ENCODE measurements at regions not wholly inside any gene's neighbourhood (a gene's known extent, or its start where the extent isn't known, plus 50 kb on each side); places are given as distances from the start of the nearest gene placed in this dataset.

DNA sequence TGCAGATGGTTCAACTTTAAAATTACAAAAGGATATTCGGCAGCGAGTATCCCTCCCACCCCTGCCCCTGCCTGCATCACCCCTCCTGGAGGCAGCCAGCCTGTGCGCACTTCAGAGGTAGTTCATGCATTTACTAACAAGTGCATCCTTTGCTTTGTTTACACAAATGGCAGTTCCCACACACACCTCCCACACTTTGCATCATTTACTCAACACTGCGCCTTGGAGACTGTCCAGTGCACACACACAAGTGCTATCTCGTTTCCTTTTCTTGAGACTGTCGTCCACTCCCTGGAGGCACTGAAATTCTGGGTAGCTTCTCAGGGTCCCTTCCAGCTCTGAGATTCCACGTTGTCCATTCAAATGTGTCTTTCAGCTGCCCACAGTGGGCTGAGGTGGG is 53.1 kb upstream of the VSX1 start:
- Histone ChIP-seq H3K36me3 (replicated peaks in 1 of 2; ENCODE audit: control insufficient read depth in 1 of 2, insufficient read depth in 2 of 2, low read length in 2 of 2) (no peaks in the 10 kb centered on the region), H3K4me1 (ENCODE audit: control insufficient read depth in 1 of 2, insufficient read depth in 2 of 2, low read length in 2 of 2) (no peaks in the 10 kb centered on the region), H3K9ac (ENCODE audit: insufficient read depth, low read length, poor library complexity, severe bottlenecking) (no peak overlapping the region), H2AFZ (ENCODE audit: insufficient read depth, low read depth, low read length, poor library complexity, severe bottlenecking) (no peak overlapping the region), H3K9me3 (replicated peaks in 1 of 2; ENCODE audit: control insufficient read depth in 1 of 2, insufficient read depth in 1 of 2, low read length in 2 of 2) (peaks cover 0 to 4% of the 10 kb centered on the region in 2 donors), H3K4me2 (replicated peaks; ENCODE audit: extremely low read depth, low read length, poor library complexity, severe bottlenecking) (no peak overlapping the region), H3K27ac (ENCODE audit: low read depth in 1 of 2, low read length in 2 of 2) (no peak overlapping the region), H3K4me3 (replicated peaks in 1 of 3; ENCODE audit: low read depth in 2 of 3, low read length in 3 of 3) (no peak overlapping the region), H3K79me2 (ENCODE audit: insufficient read depth, low read length) (no peaks in the 10 kb centered on the region), H3K27me3 (ENCODE audit: control insufficient read depth in 2 of 2, insufficient read depth in 2 of 2, low read length in 2 of 2) (no peaks in the 10 kb centered on the region), H4K20me1 (ENCODE audit: insufficient read depth, low read length) (no peaks in the 10 kb centered on the region)
- H3K27me3 Mint-ChIP-seq (ENCODE audit: low read depth in 3 of 3): peaks cover 3 to 8% (median 4%) of the 10 kb centered on the region in 3 donors
- H3K4me1 Mint-ChIP-seq: no peaks in the 10 kb centered on the region
- no peaks in the 10 kb centered on the region for H3K36me3 Mint-ChIP-seq
- intact Hi-C loops (cut with micrococcal nuclease): no loop called here
- 86% methylated on average over 5 of the region's 7 CpGs for WGBS (ENCODE audit: insufficient coverage)
- no peak overlapping the region for H3K27ac Mint-ChIP-seq
- H3K9me3 Mint-ChIP-seq: peaks cover 0 to 3% (median 0%) of the 10 kb centered on the region in 7 donors
- TF ChIP-seq, protein P1, sequence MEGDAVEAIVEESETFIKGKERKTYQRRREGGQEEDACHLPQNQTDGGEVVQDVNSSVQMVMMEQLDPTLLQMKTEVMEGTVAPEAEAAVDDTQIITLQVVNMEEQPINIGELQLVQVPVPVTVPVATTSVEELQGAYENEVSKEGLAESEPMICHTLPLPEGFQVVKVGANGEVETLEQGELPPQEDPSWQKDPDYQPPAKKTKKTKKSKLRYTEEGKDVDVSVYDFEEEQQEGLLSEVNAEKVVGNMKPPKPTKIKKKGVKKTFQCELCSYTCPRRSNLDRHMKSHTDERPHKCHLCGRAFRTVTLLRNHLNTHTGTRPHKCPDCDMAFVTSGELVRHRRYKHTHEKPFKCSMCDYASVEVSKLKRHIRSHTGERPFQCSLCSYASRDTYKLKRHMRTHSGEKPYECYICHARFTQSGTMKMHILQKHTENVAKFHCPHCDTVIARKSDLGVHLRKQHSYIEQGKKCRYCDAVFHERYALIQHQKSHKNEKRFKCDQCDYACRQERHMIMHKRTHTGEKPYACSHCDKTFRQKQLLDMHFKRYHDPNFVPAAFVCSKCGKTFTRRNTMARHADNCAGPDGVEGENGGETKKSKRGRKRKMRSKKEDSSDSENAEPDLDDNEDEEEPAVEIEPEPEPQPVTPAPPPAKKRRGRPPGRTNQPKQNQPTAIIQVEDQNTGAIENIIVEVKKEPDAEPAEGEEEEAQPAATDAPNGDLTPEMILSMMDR (IDR thresholded peaks at IDR 0.05): no peak
- H3K4me3 Mint-ChIP-seq: no peak overlapping the region
- DNase-seq: no peak

GRCh38 chr20:25136056-25136455 is 54.1 kb upstream of the VSX1 start:
- Histone ChIP-seq H3K4me3 (replicated peaks in 1 of 3; ENCODE audit: low read depth in 2 of 3, low read length in 3 of 3) (no peak overlapping the region), H3K79me2 (ENCODE audit: insufficient read depth, low read length) (no peaks in the 10 kb centered on the region), H3K9ac (ENCODE audit: insufficient read depth, low read length, poor library complexity, severe bottlenecking) (no peak overlapping the region), H3K27me3 (ENCODE audit: control insufficient read depth in 2 of 2, insufficient read depth in 2 of 2, low read length in 2 of 2) (no peaks in the 10 kb centered on the region), H3K4me1 (ENCODE audit: control insufficient read depth in 1 of 2, insufficient read depth in 2 of 2, low read length in 2 of 2) (no peaks in the 10 kb centered on the region), H3K9me3 (replicated peaks in 1 of 2; ENCODE audit: control insufficient read depth in 1 of 2, insufficient read depth in 1 of 2, low read length in 2 of 2) (no peaks in the 10 kb centered on the region), H3K36me3 (replicated peaks in 1 of 2; ENCODE audit: control insufficient read depth in 1 of 2, insufficient read depth in 2 of 2, low read length in 2 of 2) (no peaks in the 10 kb centered on the region), H3K4me2 (replicated peaks; ENCODE audit: extremely low read depth, low read length, poor library complexity, severe bottlenecking) (no peak overlapping the region), H2AFZ (ENCODE audit: insufficient read depth, low read depth, low read length, poor library complexity, severe bottlenecking) (no peak overlapping the region), H3K27ac (ENCODE audit: low read depth in 1 of 2, low read length in 2 of 2) (no peak overlapping the region), H4K20me1 (ENCODE audit: insufficient read depth, low read length) (no peaks in the 10 kb centered on the region)
- peaks cover 3 to 12% (median 4%) of the 10 kb centered on the region in 3 donors for H3K27me3 Mint-ChIP-seq (ENCODE audit: low read depth in 3 of 3)
- TF ChIP-seq, protein P1 (IDR thresholded peaks at IDR 0.05): no peak
- no peak for DNase-seq
- no peaks in the 10 kb centered on the region for H3K4me1 Mint-ChIP-seq
- no peak overlapping the region for H3K4me3 Mint-ChIP-seq
- peaks cover 0 to 2% (median 0%) of the 10 kb centered on the region in 7 donors for H3K9me3 Mint-ChIP-seq
- WGBS (ENCODE audit: insufficient coverage): 100% methylated on average over 1 of the region's 1 CpG
- intact Hi-C loops (cut with micrococcal nuclease): no loop called here
- H3K27ac Mint-ChIP-seq: no peak overlapping the region
- H3K36me3 Mint-ChIP-seq: no peaks in the 10 kb centered on the region

Measured in CD14-positive monocyte (primary cell).